Peyer's patch (tissue), 4 donors: ENCODE measurements at regions not wholly inside any gene's neighbourhood (a gene's known extent, or its start where the extent isn't known, plus 50 kb on each side); places are given as distances from the start of the nearest gene placed in this dataset.

Source experiments
- POLR2A ChIP-seq, 2 donors: fragments of 450-650 bp; IDR thresholded peaks; one replicate each; pipeline ENCODE4 v1.5.1; 2017; ENCODE audit warnings: antibody characterized with exemption in 2 of 2, mild to moderate bottlenecking in 2 of 2, moderate library complexity in 2 of 2
- TF ChIP-seq, protein P1 (sequence below), 6 experiments: fragments of 450-650 bp in 4 of 6; fragments of 200-600 bp in 2 of 6; sonication (generic) in 1 of 6; IDR thresholded peaks; one replicate each; pipeline ENCODE4 v1.5.1; 2017 to 2019; ENCODE audit warnings: antibody characterized with exemption in 6 of 6, mild to moderate bottlenecking in 3 of 6, moderate library complexity in 1 of 6

DNA sequence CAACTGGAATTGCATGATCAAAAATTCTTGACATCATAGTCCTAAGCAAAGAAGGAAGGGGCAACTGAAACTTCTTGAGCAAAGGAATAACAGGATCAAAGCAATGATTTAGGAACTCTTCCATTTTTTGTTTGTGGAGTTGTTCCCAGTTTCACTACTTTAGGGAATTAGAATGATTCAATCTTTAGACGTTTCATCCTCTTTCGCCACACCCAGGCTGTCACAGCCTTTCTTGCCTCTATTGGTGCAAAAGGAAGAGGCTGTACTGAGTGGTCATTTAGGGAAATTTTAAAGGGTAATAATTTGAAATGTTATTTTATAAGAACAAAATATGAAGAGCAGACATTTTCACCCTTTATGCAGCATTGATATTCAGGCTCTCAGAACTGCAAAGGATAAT, 1026.0 kb upstream of the ARRDC3 start:
- TF ChIP-seq, protein P1, sequence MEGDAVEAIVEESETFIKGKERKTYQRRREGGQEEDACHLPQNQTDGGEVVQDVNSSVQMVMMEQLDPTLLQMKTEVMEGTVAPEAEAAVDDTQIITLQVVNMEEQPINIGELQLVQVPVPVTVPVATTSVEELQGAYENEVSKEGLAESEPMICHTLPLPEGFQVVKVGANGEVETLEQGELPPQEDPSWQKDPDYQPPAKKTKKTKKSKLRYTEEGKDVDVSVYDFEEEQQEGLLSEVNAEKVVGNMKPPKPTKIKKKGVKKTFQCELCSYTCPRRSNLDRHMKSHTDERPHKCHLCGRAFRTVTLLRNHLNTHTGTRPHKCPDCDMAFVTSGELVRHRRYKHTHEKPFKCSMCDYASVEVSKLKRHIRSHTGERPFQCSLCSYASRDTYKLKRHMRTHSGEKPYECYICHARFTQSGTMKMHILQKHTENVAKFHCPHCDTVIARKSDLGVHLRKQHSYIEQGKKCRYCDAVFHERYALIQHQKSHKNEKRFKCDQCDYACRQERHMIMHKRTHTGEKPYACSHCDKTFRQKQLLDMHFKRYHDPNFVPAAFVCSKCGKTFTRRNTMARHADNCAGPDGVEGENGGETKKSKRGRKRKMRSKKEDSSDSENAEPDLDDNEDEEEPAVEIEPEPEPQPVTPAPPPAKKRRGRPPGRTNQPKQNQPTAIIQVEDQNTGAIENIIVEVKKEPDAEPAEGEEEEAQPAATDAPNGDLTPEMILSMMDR (IDR thresholded peaks at IDR 0.05), result no peak
- TF ChIP-seq POLR2A (IDR thresholded peaks at IDR 0.05), result no peak
